Upper lobe of left lung (tissue), 4 donors: ENCODE measurements at regions not wholly inside any gene's neighbourhood (a gene's known extent, or its start where the extent isn't known, plus 50 kb on each side); places are given as distances from the start of the nearest gene placed in this dataset.

ENCODE experiments used
- CTCF ChIP-seq, 6 experiments: fragments of 450-650 bp in 4 of 6; fragments of 200-600 bp in 2 of 6; sonication (generic) in 2 of 6; IDR thresholded peaks; one replicate each; pipeline ENCODE4 v1.5.1; 2016 to 2019; ENCODE audit warnings: antibody characterized with exemption in 6 of 6
- EP300 ChIP-seq, 4 donors: sonication (generic); formaldehyde crosslinking; IDR thresholded peaks; one replicate each; pipeline ENCODE4 v1.5.1; 2017; ENCODE audit warnings: antibody characterized with exemption in 4 of 4, control low read depth in 2 of 4
- POLR2A ChIP-seq, 4 donors: fragments of 450-650 bp; IDR thresholded peaks; one replicate each; pipeline ENCODE4 v1.5.1; 2016 to 2017; ENCODE audit warnings: antibody characterized with exemption in 4 of 4, mild to moderate bottlenecking in 2 of 4

GRCh38 chr18:71850602-71851001, 693.5 kb downstream of the CBLN2 start:
- no peak for TF ChIP-seq CTCF (IDR thresholded peaks at IDR 0.05)
- no peak for TF ChIP-seq POLR2A (IDR thresholded peaks at IDR 0.05)
- no peak for TF ChIP-seq EP300 (IDR thresholded peaks at IDR 0.05)
